ENCODE measurements at regions not wholly inside any gene's neighbourhood (a gene's known extent, or its start where the extent isn't known, plus 50 kb on each side); places are given as distances from the start of the nearest gene placed in this dataset.

DNA sequence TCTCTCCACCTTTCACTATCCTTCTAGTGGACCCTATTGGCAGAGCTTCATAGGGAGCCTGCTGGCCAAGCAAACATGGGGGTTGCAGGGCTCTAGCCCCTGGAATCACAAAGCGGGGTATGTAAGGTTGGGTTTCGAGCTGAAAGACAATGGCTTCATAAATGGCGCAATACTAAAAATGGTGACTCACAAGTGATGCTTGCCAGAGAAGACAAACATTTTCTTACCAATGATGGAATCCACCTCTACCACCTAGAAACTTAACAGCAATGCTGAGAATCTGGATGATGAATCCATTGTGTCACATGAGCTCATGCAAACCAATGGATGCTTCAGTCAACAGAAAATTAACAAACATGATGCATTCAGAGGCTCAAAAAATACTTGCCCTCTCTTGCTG, 375.3 kb upstream of the PSMD7 start:
- Histone ChIP-seq H2BK15ac (ENCODE audit: low read length) (no peak overlapping the region), H3K9me3 (ENCODE audit: insufficient read depth in 2 of 2, low read depth in 1 of 2, low read length in 1 of 2) (no peaks in the 10 kb centered on the region), H4K8ac (ENCODE audit: extremely low read depth, insufficient read depth, low read length) (no peak overlapping the region), H3K4ac (replicated peaks; ENCODE audit: insufficient read length, low read depth, low read length) (no peak overlapping the region), H3K79me2 (ENCODE audit: control insufficient read depth in 1 of 2, insufficient read depth in 2 of 2, low read length in 2 of 2) (no peaks in the 10 kb centered on the region), H3K18ac (ENCODE audit: extremely low read depth, low read length) (no peak overlapping the region), H3K23ac (ENCODE audit: insufficient read length) (no peak overlapping the region), H4K20me1 (replicated peaks in 1 of 2; ENCODE audit: control insufficient read depth in 1 of 2, insufficient read depth in 2 of 2, low read length in 2 of 2) (no peaks in the 10 kb centered on the region), H3K79me1 (ENCODE audit: low read depth, low read length) (no peaks in the 10 kb centered on the region), H3K4me3 (ENCODE audit: extremely low read depth in 1 of 4, insufficient read depth in 2 of 4, low read depth in 3 of 4, low read length in 4 of 4) (no peak overlapping the region), H2AFZ (ENCODE audit: low read length) (no peak overlapping the region), H4K5ac (ENCODE audit: insufficient read length, low read depth, low read length) (no peak overlapping the region), H3K27me3 (replicated peaks in 1 of 4; ENCODE audit: control insufficient read depth in 3 of 4, extremely low read depth in 1 of 4, insufficient read depth in 3 of 4, low read length in 3 of 4) (no peaks in the 10 kb centered on the region), H3K36me3 (ENCODE audit: control insufficient read depth in 2 of 4, insufficient read depth in 4 of 4, low read length in 3 of 4) (no peaks in the 10 kb centered on the region), H4K91ac (replicated peaks; ENCODE audit: insufficient read length, low read length) (no peak overlapping the region), H3K4me2 (ENCODE audit: insufficient read depth in 1 of 2, low read depth in 2 of 2, low read length in 2 of 2) (no peak overlapping the region), H3K14ac (ENCODE audit: insufficient read length) (no peak overlapping the region), H2BK120ac (replicated peaks; ENCODE audit: low read depth, low read length) (no peak overlapping the region), H3K56ac (replicated peaks; ENCODE audit: insufficient read length, low read depth, low read length) (no peak overlapping the region), H3K4me1 (replicated peaks in 1 of 4; ENCODE audit: control insufficient read depth in 3 of 4, insufficient read depth in 4 of 4, low read length in 3 of 4) (peaks cover 0 to 2% (median 0%) of the 10 kb centered on the region in 4 experiments; a peak in 2 of 7 replicates), H3K27ac (ENCODE audit: low read depth, low read length) (no peak overlapping the region), H2BK5ac (ENCODE audit: low read depth, low read length) (no peak overlapping the region), H3K9ac (replicated peaks in 1 of 4; ENCODE audit: extremely low read depth in 1 of 4, low read depth in 3 of 4, low read length in 3 of 4) (no peak overlapping the region), H2AK5ac (ENCODE audit: low read depth, low read length) (no peak overlapping the region), H2BK20ac (ENCODE audit: low read length) (no peak overlapping the region), H3K23me2 (ENCODE audit: low read depth, low read length) (no peaks in the 10 kb centered on the region; the same call in 1 of the 2 replicates), H2BK12ac (ENCODE audit: low read depth, low read length) (no peak overlapping the region)
- POLR2A ChIA-PET (ENCODE audit: partially characterized antibody): no interaction called here
- CTCF ChIA-PET (ENCODE audit: partially characterized antibody): interaction anchor here (0.6 to 1.8 kb wide), 4 partner anchors 36 to 356 kb away, joined by 3 to 5 read pairs (median 3); no protein-coding TSS in a partner anchor
- WGBS, 2 experiments (ENCODE audit: extremely low coverage in 1 of 2, insufficient coverage in 1 of 2, insufficient read length in 1 of 2, insufficient replicate concordance in 2 of 2, low coverage in 1 of 2, low lambda C conversion rate in 2 of 2, missing lambda C conversion rate in 1 of 2): 93% methylated on average over 3 of the region's 3 CpGs; no CpG with 5 or more reads in 1 of the 2 experiments
- no peak for DNase-seq (ENCODE audit: low read depth in 1 of 2, low spot score in 2 of 2)
- FAIRE-seq: no peak
- TF ChIP-seq GABPA (IDR thresholded peaks at IDR 0.05; ENCODE audit: borderline replicate concordance, insufficient read depth, low read length) (no peak), TEAD4 (IDR thresholded peaks at IDR 0.05; ENCODE audit: low read depth, low read length) (no peak), KDM5A (IDR thresholded peaks at IDR 0.05; ENCODE audit: low read length) (no peak), TBP (IDR thresholded peaks at IDR 0.05; ENCODE audit: low read depth, low read length) (no peak), RXRA (IDR thresholded peaks at IDR 0.05; ENCODE audit: insufficient read depth, low read depth, low read length) (no peak), CTBP2 (IDR thresholded peaks at IDR 0.05; ENCODE audit: borderline replicate concordance, insufficient read depth, insufficient read length, low read length) (no peak), HDAC6 (IDR thresholded peaks at IDR 0.05; ENCODE audit: low read depth, low read length) (no peak), KDM1A (IDR thresholded peaks at IDR 0.05; ENCODE audit: borderline replicate concordance, low read length) (no peak), SIN3A (conservative IDR thresholded peaks at IDR 0.05 in 1 of 2, IDR thresholded peaks at IDR 0.05 in 1 of 2; ENCODE audit: low read depth in 1 of 2, low read length in 2 of 2) (no peak), ASH2L (IDR thresholded peaks at IDR 0.05; ENCODE audit: low read length) (no peak), NRF1 (IDR thresholded peaks at IDR 0.05; ENCODE audit: low read depth, low read length) (no peak), ZNF274 (IDR thresholded peaks at IDR 0.05; ENCODE audit: borderline replicate concordance, extremely low read depth, low read length) (no peak), NANOG (IDR thresholded peaks at IDR 0.05; ENCODE audit: insufficient read depth, low read depth, low read length, poor library complexity, severe bottlenecking) (no peak)

Data from H1 (cell line).